NCI-H2227 treated with DMSO at 0.1 percent for 48 hours (cell line): ENCODE measurements at regions not wholly inside any gene's neighbourhood (a gene's known extent, or its start where the extent isn't known, plus 50 kb on each side); places are given as distances from the start of the nearest gene placed in this dataset.
A peak's percentile ranks its signal among the peaks of the same experiment; 100 is the strongest.
"Not testable (repeated sequence)": the region's sequence is repeated elsewhere in the genome, so short reads cannot be mapped to it uniquely, and the experiment has no call there.

Experiments used
- DNase-seq: peaks from one replicate; lab custom pipeline; 2025; lab: John Stamatoyannopoulos, UW

DNA sequence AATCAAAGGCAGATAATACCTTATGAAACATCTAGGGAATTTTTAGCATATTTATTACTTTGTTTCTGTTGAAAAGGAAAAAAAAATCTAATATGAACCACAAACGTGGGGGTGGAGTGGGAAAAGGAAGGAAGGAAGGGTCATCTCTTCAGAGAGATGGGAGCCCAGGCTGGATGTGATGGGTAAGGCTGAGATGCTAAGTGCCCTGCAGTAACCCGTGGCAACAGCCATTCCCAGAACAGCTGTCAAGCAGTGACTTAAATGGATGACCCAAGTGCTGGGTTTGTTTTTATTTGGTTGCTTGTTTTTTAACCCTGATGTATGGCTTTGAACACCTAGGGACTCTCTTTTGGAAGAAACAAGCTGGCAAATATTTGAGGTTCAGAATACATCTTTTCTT is 50.7 kb upstream of the KLF7 start:
- DNase-seq, result peak; percentile 73

DNA sequence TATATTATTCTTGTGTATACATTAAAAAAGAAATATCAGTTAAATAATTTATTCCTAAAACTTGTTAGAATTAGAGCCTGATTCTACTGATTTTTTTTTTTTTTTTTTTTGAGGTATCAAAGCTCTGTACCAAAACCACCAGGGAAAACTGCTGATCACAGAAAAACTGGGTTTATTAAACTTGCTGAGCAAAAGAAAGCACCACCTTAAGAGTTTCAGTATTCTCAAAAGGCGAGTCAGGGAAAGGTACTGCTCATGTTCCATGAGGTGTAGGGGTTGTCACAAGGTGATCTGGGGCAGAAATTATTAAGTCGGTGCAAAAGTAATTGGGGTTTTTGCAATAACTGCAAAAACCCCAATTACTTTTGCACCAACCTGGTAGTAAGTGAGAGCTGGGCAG is 51.7 kb upstream of the KLF7 start:
- no peak for DNase-seq

DNA sequence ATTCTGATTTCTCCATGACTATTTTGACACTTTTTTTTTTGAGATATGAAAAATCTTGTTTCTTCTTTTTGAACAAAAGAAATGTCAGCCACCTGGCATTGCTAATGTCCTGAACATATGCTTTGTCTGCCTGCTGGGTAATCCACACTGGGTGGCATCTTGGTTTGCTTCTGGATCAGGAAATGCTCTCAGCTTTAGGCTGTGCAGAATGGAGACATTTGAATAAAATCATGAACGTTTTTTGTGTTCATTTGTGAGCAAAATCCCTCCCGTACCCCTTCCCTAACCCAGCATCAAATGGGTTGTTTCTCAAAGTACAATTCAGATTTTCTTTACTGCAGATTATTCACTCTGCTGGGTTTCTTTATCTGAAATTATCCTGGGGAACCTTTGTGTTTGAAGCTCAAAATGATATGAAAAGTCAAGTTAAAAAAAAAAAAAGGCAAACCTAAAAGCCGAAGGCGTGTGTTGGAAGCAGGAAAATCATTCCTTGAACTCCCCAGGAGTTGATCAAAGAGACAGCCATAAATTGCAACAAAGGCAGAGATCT is 53.4 kb upstream of the KLF7 start:
- DNase-seq, result peak; percentile 71

DNA sequence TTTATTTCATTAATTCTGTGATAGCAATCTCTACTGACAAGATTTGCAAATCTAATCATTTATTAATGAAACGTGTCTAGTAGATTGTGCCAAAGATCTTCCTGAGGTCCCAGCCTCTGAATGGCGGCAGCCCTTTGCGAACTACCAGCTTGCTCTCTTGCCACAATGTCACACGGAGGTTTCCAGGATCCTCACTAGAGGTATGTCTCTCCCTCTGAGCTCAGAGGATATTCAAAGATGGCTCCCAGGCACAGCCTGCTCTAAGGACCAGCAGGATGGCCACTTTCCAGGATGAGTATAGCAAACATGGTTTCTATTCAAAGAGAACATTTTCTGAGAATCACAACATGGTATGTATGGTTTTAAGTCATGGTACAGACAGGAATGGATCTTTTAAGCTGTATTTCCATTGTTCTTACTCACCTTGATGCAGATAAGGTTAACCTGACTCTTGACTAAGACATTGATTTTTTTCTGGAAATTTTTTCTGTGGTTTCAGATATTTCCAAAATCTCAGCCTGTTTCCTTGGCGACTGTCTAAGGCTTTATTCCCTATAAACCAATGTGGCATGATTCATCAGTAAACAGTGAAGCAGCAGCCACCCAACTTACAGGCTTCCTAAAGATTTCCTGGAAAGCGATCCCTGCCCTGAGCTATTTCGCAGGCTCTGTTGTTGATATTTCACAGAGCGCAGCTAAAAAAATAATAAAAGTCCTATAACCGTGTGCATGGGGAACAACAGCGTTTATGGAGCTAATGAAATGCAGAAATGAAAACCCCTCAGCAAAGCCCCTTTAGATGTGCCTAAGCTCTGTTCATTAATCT is 54.1 kb upstream of the KLF7 start:
- DNase-seq, result peak; percentile 71

DNA sequence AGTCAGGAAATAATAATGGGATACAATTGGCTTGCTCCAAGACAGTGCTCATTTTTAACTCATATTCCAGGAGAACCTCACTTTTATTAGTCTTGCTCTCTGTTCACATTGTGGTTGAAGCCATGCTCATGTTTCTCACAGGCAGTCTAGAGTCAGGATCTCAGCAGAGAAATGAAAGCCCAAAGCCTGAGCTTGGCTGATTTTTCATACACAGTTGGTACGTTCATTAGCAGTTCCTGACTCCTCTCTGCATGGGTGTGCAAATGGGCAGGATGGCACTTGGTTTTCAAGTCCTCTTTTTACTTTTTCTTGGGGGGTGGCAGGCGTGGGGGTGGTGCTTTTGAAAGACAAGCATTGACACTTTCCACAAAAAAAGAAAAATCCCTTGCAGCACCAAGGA is 56.0 kb upstream of the KLF7 start:
- DNase-seq, result no peak

DNA sequence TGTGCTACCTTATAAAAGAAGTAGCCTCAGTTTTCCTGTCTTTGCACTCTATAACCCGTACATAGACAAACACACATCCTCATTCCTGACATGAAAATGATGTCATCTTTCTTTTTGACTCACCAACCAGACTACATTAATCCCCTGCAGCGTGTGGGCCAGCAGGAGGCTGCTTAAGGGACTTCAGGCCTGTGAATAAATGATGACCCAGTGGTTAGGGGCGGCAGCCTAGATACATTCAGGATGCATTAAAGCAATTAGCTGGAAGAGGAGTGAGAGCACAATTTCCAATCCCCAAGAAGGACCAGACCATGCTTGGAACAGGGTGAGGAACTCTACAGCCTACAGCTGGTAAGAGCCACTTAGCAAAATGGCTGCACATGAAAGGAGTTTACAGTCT is 57.3 kb upstream of the KLF7 start:
- DNase-seq, result peak; percentile 94

DNA sequence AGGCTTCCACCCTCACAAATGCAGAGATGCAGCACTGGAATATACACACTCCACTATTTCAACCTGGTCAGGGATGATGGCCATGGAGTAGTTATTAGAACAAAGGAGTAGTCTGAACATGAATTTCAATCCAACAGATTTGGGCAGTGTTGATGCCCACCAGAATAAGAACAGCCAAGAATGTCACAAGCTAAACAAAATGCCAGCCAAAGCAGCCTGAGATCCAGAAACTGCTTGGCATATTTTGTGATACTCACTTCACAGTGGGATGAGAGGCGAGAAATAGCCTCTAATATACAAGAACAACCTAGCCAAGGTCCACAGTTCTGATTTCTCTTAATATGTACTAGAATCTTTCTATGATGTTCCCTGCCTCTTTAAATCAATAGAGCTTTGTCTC is 58.6 kb upstream of the KLF7 start:
- DNase-seq, result no peak

DNA sequence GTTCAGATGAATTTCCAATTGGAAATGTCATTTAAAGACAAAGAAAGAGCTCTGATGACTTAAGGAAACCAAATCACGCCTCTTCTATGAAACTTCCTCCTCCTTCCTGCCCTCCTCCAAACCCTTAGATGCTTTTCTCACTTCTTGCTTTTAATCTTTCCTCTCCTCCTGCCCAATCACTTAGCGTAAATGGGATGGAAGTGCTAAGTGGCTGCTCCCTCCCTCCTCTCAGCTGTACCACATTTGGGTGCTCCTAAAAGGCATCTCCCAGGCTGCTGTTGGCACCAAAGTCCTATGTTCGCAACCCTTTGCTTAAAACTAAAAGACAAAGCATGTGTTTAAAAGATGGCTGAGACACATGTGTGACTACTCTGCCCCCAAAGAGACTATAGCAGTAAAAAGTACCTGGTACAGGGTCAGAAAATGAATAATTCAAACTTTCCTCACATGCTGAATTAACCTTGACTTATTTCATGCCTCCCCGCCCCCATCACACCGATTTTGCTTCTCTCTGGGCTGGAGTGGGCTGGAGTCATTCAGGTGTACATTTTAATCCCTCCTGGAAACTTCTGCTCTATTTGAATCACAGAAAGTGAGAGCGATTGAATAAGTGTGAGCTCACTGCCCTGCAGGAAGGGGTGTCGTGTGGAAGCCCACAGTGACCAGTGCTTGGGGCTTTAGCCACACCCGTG is 59.2 kb upstream of the KLF7 start:
- DNase-seq, result no peak

DNA sequence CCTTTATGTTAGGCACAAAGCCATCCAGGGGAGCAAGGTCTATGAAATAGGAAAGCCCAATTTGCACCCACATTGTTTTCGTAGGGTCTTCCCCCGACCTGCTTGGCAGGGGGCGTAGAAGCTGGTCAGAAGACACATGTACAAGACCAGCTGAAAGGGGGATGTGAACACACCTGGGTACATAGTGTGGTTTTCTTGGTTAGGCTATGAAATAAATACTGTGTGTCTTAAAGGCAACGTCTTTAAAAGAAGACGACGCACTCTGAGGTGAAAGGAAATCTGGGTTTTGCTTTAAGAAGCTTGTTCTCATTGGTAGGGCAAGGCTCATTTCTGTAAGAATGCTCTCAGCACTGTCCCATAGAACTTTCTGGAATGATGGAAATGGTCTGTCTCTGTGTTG is 60.0 kb upstream of the KLF7 start:
- no peak for DNase-seq

DNA sequence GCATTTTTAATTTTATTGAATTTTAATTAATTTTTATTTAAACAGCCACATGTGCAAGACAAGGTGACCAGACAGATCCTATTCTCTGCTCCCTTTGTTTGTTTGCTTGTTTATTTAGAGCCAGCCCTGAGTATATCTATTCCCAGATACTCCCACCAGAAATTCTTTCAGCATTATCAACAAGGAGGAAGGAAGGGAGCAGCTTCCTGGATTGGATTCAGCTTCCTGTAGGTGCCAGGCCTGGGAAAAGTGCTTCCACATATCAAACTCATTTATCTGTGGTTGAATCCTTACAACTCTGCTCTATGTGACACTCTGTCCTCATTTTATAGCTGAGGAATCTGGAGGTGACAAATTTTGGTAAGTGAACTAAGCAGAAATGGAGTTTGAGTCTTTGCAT is 60.5 kb upstream of the KLF7 start:
- DNase-seq, result no peak

DNA sequence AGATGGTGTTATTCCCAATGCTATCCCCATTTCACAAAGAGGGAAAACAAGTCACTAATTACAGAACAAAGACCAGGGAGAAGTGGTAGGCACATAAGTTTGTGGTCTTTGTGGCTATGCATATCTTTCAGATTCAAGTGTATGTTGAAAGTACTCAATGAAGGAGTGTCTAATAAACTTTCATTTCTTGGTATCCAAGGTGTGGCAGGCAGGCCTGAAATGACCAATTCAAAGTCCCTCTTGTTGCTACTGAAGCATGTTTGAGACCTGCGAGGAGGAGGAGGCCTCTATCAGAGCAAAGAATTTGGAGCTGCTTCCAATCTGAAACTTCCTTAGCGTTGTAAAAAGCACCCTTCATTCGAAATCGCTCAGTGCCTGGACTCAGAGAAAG is 60.9 kb upstream of the KLF7 start:
- no peak for DNase-seq

DNA sequence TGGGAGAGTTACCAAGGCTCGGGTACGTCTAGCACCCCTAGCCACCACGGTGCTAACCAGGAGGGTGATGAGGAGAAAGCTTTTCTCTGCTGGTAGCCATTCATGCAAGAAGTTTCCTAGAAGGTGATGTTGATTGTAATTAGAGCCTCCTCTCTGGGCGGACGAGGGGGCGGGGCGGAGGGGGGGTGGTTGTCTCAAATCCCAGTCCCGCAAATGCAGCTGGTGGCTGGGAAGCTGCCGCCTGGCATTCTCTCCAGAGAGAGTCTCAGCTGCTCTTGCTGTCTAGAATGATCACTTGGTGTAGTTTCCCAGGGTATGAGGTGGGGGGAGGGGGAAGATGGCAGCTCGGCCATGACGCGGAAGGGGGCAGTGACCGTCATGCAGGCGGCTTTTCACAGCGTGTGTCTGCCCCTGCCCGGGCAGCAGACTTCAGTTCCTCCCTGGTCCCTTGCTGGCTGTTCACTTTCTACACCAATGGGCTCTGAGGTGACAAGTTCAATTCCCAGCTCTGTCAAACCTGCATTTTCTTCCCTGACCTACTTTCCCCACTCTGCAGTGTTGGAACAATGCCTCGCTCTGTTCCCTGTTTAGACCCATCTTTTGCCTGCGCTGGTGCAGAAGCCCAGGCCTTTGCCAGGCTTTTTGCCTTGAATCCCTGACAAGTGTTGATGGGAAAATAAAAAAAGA is 61.5 kb upstream of the KLF7 start:
- peak; percentile 89 for DNase-seq

DNA sequence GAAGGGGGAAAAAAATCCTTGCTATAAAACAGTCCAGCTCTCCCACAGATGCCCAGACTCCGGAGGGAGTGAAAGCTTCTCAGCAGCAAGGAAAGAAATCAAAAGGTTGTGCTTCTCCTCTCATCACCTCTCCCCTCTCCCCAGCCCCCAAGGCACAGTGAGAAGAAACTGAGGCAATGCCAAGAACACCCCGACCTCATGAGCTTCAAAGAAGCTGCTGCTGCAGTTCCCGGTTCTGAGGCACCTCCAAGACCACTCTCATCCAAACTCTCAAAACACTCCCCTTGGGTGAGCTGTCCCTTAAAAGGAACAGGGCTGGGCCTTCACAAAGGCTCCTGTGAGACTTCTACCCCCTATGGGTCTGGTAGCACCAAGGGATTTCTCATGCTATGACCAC is 62.0 kb upstream of the KLF7 start:
- no peak for DNase-seq

DNA sequence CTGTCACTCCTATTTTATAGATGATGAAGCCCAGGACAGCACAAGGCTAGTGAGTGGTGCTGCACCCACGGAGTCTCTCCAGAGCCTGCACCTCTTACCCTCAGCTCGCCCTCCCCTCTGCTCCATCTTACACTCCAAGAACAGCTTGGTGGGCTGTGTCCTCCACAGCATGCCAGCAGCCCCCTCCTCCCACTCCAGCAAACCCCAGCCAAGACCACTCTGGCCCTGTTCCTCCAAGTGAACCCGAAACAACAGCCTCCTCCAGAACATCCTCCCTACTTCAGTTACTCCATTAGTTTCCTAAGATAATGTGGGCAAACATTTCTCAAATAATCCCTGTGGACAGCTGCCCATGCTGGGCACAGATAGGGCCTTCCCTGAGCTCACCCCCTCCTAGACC is 62.7 kb upstream of the KLF7 start:
- no peak for DNase-seq

DNA sequence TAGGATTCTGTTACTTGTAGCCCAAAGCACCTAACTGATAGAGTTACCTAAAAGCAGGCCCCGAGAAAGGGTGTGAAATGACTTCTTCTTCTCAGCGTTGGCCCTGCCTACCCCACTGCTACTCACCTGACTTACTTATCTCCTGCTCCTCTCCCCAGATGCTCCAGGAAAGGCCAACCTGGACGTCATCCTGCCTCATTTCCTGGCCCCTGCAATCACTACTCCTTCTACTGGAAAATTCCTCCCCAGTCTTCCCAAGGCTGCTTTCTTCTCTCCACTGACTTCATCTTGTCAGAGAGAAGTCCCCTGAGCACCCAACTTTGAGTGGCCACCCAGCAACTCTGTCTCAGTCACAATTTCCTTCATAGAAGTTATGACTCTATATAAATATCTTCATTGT is 63.4 kb upstream of the KLF7 start:
- no peak for DNase-seq

DNA sequence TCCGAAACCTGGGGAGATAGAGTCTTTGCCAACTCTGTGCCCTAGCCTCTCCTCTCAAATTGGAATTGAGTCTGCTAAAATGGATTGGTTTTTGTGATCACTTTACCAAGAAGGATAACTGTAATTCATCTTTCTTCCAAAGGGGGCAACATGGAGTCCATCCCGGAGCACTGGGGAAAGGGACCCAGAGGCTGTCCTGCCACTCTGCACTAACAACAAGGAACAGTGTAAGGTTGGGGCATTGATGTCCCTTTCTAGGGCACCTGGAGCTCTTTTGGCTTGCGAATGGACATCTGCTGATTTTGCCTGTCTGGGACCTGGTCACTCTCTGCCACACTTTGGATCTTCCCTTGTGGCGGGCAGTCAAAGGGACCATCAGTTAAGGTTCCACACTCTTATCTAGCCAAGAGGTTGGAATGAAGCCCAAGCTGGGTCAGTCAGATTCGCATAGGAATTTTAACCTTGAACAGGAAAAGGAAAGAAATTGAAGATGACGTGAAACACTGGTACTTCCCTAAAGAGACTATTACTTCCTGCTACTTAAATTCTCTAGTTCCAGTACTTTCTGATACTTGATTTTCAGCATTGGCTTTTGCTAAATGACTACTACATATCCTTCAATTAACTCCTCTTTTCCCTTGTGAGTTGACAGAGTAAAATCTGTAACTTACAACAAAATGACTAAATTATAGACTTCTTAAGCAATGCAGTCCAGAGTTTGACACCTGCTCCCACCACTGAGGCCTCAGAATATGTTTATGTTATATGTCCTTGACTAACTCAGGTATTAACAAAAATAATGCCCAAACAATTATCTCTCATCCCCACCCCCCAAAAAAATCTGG is 64.7 kb upstream of the KLF7 start:
- DNase-seq, result peak; percentile 35

DNA sequence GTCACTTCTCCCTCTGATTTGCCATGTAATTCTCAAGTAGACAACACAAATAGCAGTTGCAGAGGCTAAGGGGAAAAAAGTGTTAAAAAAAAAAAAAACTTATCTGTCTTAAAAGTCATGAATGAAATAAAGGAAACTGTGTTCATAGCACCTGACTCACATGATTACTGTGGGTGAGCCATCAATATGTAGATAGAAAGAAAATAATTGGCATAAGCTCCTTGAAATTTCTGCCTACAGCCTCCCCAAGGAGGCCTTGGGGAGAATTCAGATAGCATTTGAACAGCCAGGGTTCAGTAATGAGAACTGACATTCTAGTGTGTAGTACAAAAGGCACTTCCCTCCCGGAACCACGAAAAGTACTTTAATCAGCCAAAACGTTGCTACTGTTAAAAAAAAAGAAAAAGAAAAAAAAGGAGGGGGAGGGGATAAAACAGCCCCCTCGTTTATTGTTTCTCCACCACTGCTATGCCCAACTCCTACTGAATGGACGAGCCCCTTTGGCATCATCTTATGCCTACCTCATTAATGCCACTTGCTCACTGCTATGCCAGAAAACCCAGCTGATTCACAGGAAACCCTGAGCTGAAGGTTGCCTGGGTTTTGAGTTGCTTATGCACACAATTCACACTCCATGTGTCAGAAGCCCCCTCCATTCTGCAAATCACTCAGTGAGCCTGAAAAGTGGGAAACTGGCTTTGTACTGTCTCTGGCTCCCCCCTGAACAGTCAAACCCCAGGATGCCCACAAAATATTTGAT is 65.5 kb upstream of the KLF7 start:
- no peak for DNase-seq

DNA sequence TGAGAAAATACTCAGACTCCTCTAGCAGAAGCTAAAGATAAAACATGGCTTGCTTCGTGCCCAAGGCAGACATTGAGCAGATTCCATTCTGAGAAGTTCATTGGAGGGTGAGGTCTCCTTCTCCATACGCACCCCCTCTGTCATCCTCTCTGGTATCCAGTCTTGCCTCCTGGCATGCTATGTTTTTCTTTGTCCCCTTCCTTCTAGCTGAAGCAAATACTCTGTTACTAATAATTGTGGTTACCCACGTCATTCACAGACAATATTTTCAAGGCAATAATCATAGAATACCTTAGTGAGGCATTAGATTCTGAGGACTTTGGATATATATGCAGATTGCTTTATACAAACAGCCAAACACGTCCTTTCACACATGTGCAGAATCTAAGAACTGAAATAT is 66.2 kb upstream of the KLF7 start:
- no peak for DNase-seq

DNA sequence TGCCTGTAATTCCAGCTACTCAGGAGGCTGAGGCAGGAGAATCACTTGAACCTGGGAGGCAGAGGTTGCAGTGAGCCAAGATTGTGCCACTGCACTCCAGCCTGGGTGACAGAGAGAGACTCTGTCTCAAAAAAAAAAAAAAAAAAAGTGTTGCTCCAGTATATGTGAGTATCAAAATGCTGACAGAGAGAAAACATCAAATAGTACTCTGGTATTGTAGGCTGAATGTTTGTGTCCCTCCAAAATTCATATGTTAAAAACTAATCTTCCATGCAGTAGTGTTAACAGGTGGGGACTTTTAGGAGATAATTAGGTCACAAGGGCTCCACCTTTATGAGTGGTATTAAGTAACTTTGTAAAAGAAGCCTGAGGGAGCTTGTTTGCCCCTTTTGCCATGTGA is 67.4 kb upstream of the KLF7 start:
- DNase-seq, result not testable (repeated sequence)

DNA sequence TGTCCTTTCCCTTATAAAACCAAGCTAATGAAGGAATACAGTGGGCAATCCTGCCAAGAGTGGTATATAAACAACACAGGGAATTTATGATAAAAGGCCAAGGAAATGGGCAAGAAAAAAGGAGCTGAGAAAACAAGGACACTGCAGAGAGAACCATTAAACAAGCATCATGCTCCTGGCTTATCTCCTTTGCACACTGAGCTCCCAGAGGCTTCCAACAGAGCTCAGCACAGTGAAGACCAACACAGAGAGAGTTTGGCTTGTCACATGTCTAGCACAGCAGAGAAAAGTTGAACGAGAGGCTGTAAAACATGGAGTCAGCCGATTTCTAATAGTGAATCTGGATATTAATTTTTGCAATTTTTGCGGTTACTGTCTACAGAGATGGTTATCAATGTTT is 68.0 kb upstream of the KLF7 start:
- DNase-seq, result no peak

DNA sequence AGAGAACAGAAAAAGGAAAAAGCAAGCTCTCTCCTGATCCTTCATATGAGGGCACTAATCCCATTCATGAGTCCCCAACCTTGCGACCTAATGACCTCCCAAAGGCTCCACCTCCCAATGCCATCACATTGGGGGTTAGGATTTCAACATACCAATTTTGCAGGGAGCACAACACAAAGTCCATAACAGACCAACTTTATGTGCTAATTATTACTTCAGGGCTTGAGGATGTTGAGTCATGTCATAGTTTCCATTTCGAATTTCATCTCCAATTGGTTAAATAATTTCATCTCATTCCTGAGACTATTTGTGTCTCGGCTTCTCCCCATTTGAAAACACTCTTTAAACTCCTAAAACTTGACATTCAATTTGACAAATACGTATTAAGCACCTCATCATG is 69.9 kb upstream of the KLF7 start:
- DNase-seq, result no peak
